Peyer's patch (tissue), 4 donors: ENCODE measurements at regions not wholly inside any gene's neighbourhood (a gene's known extent, or its start where the extent isn't known, plus 50 kb on each side); places are given as distances from the start of the nearest gene placed in this dataset.

Experiments used
- DNase-seq, 3 donors: peaks; one replicate each; pipeline ENCODE4 v3.0.0-alpha.2; 2017 to 2019
- H3K27ac ChIP-seq, 4 donors: fragments of 200-600 bp; sonication (generic); one replicate each; pipeline ENCODE4 v1.5.1; 2016 to 2019
- H3K27me3 ChIP-seq, 2 donors: fragments of 200-600 bp; sonication (generic); one replicate each; pipeline ENCODE4 v1.5.1; 2019
- H3K36me3 ChIP-seq, 3 donors: fragments of 200-600 bp; sonication (generic); one replicate each; pipeline ENCODE4 v1.5.1; 2016 to 2019
- H3K4me1 ChIP-seq, 4 donors: fragments of 200-600 bp; sonication (generic); one replicate each; pipeline ENCODE4 v1.5.1; 2016 to 2019
- H3K4me3 ChIP-seq, 4 donors: fragments of 200-600 bp; sonication (generic); 1 replicate in 3 of 4; 2 replicates in 1 of 4; pipeline ENCODE4 v1.5.1; 2016 to 2019; ENCODE audit warnings: mild to moderate bottlenecking in 1 of 4
- H3K9me3 ChIP-seq, 4 donors: fragments of 200-600 bp; sonication (generic); one replicate each; pipeline ENCODE4 v1.5.1; 2016 to 2019; ENCODE audit warnings: mild to moderate bottlenecking in 1 of 4
- POLR2A ChIP-seq, 2 donors: fragments of 450-650 bp; IDR thresholded peaks; one replicate each; pipeline ENCODE4 v1.5.1; 2017; ENCODE audit warnings: antibody characterized with exemption in 2 of 2, mild to moderate bottlenecking in 2 of 2, moderate library complexity in 2 of 2
- TF ChIP-seq, protein P1 (sequence below), 6 experiments: fragments of 450-650 bp in 4 of 6; fragments of 200-600 bp in 2 of 6; sonication (generic) in 1 of 6; IDR thresholded peaks; one replicate each; pipeline ENCODE4 v1.5.1; 2017 to 2019; ENCODE audit warnings: antibody characterized with exemption in 6 of 6, mild to moderate bottlenecking in 3 of 6, moderate library complexity in 1 of 6

GRCh38 chr16:60279061-60279665 lies 1545.0 kb upstream of the GOT2 start:
- no peak for DNase-seq
- no peaks in the 10 kb centered on the region for H3K9me3 ChIP-seq
- no peaks in the 10 kb centered on the region for H3K27me3 ChIP-seq
- no peak overlapping the region for H3K27ac ChIP-seq
- TF ChIP-seq, protein P1, sequence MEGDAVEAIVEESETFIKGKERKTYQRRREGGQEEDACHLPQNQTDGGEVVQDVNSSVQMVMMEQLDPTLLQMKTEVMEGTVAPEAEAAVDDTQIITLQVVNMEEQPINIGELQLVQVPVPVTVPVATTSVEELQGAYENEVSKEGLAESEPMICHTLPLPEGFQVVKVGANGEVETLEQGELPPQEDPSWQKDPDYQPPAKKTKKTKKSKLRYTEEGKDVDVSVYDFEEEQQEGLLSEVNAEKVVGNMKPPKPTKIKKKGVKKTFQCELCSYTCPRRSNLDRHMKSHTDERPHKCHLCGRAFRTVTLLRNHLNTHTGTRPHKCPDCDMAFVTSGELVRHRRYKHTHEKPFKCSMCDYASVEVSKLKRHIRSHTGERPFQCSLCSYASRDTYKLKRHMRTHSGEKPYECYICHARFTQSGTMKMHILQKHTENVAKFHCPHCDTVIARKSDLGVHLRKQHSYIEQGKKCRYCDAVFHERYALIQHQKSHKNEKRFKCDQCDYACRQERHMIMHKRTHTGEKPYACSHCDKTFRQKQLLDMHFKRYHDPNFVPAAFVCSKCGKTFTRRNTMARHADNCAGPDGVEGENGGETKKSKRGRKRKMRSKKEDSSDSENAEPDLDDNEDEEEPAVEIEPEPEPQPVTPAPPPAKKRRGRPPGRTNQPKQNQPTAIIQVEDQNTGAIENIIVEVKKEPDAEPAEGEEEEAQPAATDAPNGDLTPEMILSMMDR (IDR thresholded peaks at IDR 0.05) = no peak
- no peak for TF ChIP-seq POLR2A (IDR thresholded peaks at IDR 0.05)
- H3K4me1 ChIP-seq = no peaks in the 10 kb centered on the region
- no peaks in the 10 kb centered on the region for H3K36me3 ChIP-seq
- H3K4me3 ChIP-seq = no peak overlapping the region

DNA sequence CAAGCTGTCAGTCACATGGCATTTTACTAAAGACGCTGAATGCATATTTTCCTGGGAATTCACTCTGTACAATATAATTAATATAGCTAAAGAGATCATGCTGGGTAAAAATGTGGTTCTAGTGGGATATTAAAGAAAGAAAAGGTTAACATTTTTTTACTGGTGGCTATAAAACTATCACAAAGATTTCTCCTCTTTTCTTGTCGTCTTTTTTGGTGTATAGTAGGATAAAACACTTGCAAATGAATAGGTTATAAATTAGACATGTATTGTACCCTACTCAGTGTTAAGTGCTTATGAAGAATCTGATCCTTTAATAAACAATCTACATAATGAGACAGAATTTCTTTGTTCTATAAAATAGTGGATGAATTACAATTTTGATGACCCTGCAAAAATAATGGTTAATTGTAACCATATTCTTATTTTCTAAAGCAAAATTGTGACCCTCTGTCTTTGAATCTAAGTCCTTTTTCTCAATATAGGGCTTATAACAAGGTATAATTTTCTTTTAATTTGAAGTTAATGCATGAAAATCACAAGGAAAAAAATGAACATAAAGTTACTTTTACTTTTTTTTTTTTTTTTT lies 1540.4 kb upstream of the GOT2 start:
- no peaks in the 10 kb centered on the region for H3K9me3 ChIP-seq
- no peak overlapping the region for H3K27ac ChIP-seq
- no peak overlapping the region for H3K4me3 ChIP-seq
- no peaks in the 10 kb centered on the region for H3K36me3 ChIP-seq
- H3K27me3 ChIP-seq = no peaks in the 10 kb centered on the region
- TF ChIP-seq, protein P1 (IDR thresholded peaks at IDR 0.05) = no peak
- TF ChIP-seq POLR2A (IDR thresholded peaks at IDR 0.05) = no peak
- DNase-seq = no peak
- no peaks in the 10 kb centered on the region for H3K4me1 ChIP-seq

- DNase-seq = no peak
- Histone ChIP-seq H3K27ac (no peak overlapping the region), H3K27me3 (no peaks in the 10 kb centered on the region), H3K9me3 (no peaks in the 10 kb centered on the region), H3K4me1 (no peaks in the 10 kb centered on the region), H3K4me3 (no peak overlapping the region), H3K36me3 (no peaks in the 10 kb centered on the region)
- TF ChIP-seq, protein P1 (IDR thresholded peaks at IDR 0.05) = no peak
- no peak for TF ChIP-seq POLR2A (IDR thresholded peaks at IDR 0.05)
Observed at GRCh38 chr16:60271781-60272180, 1537.7 kb upstream of the GOT2 start.

GRCh38 chr16:60271025-60271771 lies 1537.1 kb upstream of the GOT2 start:
- TF ChIP-seq, protein P1 (IDR thresholded peaks at IDR 0.05) = no peak
- TF ChIP-seq POLR2A (IDR thresholded peaks at IDR 0.05) = no peak
- no peaks in the 10 kb centered on the region for H3K4me1 ChIP-seq
- no peaks in the 10 kb centered on the region for H3K9me3 ChIP-seq
- H3K27me3 ChIP-seq = no peaks in the 10 kb centered on the region
- H3K36me3 ChIP-seq = no peaks in the 10 kb centered on the region
- no peak overlapping the region for H3K4me3 ChIP-seq
- no peak overlapping the region for H3K27ac ChIP-seq
- DNase-seq = no peak

DNA sequence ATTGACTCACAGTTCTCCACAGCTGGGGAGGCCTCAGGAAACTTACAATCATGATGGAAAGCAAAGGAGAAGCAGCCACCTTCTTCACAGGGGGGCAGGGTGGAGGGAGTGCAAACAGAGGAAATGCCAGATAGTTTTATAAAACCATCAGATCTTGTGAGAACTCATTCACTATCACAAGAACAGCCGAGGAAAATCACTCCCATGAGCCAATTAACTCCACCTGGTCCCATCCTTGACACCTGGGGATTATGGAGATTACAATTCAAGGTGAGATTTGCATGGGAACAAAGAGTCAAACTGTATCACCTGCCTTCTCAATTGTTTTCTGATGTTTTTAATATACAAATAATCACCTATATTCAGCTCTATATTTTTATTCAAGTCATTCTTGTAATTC lies 1527.3 kb upstream of the GOT2 start:
- Histone ChIP-seq H3K4me3 (no peak overlapping the region), H3K4me1 (no peaks in the 10 kb centered on the region), H3K27me3 (no peaks in the 10 kb centered on the region), H3K9me3 (no peaks in the 10 kb centered on the region), H3K27ac (no peak overlapping the region), H3K36me3 (no peaks in the 10 kb centered on the region)
- TF ChIP-seq POLR2A (IDR thresholded peaks at IDR 0.05) = no peak
- TF ChIP-seq, protein P1 (IDR thresholded peaks at IDR 0.05) = no peak
- no peak for DNase-seq
